ENCODE measurements at regions not wholly inside any gene's neighbourhood (a gene's known extent, or its start where the extent isn't known, plus 50 kb on each side); places are given as distances from the start of the nearest gene placed in this dataset.

- no peak for DNase-seq (ENCODE audit: low read depth)
- TF ChIP-seq, protein P1, sequence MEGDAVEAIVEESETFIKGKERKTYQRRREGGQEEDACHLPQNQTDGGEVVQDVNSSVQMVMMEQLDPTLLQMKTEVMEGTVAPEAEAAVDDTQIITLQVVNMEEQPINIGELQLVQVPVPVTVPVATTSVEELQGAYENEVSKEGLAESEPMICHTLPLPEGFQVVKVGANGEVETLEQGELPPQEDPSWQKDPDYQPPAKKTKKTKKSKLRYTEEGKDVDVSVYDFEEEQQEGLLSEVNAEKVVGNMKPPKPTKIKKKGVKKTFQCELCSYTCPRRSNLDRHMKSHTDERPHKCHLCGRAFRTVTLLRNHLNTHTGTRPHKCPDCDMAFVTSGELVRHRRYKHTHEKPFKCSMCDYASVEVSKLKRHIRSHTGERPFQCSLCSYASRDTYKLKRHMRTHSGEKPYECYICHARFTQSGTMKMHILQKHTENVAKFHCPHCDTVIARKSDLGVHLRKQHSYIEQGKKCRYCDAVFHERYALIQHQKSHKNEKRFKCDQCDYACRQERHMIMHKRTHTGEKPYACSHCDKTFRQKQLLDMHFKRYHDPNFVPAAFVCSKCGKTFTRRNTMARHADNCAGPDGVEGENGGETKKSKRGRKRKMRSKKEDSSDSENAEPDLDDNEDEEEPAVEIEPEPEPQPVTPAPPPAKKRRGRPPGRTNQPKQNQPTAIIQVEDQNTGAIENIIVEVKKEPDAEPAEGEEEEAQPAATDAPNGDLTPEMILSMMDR (conservative IDR thresholded peaks at IDR 0.05; ENCODE audit: low read depth, low read length), result no peak
- H3K4me3 ChIP-seq (ENCODE audit: low read depth, low read length), result no peak overlapping the region
Observed at GRCh38 chr4:151561551-151562256, 152.7 kb downstream of the FHIP1A start.

DNA sequence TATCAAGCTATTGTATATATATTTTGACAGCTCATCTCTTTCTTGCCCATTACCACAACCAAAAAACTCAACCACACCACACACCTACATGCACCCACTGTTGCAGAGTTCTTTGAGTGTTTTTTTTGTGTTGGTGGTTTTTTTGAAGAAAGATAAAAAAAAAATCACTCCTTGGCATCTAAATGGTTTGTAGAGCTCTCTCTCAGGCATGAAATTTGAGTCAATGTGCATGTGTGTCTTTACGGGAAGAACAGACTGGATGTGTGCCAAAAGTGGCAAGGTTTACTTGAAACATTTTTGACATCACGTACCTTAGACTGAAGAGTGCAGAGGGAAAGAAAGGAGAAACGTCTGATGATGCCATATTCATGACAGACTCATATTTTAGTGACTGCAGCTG, 154.2 kb downstream of the FHIP1A start:
- peak; percentile 60 for DNase-seq (ENCODE audit: low read depth)
- TF ChIP-seq, protein P1 (conservative IDR thresholded peaks at IDR 0.05; ENCODE audit: low read depth, low read length), result no peak
- no peak overlapping the region for H3K4me3 ChIP-seq (ENCODE audit: low read depth, low read length)

- TF ChIP-seq, protein P1 (conservative IDR thresholded peaks at IDR 0.05; ENCODE audit: low read depth, low read length), result no peak
- no peak for DNase-seq (ENCODE audit: low read depth)
- no peak overlapping the region for H3K4me3 ChIP-seq (ENCODE audit: low read depth, low read length)
Observed at GRCh38 chr4:151564321-151564720, 155.3 kb downstream of the FHIP1A start.

GRCh38 chr4:151565583-151565982, 156.6 kb downstream of the FHIP1A start:
- no peak for DNase-seq (ENCODE audit: low read depth)
- TF ChIP-seq, protein P1 (conservative IDR thresholded peaks at IDR 0.05; ENCODE audit: low read depth, low read length), result no peak
- H3K4me3 ChIP-seq (ENCODE audit: low read depth, low read length), result no peak overlapping the region

DNA sequence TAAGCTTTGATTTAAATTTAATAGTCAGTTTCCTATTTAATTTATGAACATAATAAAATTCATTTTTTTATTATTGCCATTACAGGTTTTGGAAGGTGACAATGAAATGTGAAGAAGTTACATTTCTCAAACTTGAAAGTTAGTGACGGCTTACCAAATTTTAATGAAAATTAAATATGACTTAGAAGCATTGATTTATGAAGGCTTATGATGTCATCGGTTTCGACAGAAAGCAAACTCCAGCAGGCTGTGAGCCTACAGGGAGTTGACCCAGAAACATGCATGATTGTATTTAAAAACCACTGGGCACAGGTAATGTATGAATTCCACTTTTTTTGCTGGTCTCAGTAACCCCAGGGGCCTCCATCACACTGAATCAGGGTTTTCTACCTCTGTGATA, 157.1 kb downstream of the FHIP1A start:
- no peak overlapping the region for H3K4me3 ChIP-seq (ENCODE audit: low read depth, low read length)
- DNase-seq (ENCODE audit: low read depth), result no peak
- TF ChIP-seq, protein P1 (conservative IDR thresholded peaks at IDR 0.05; ENCODE audit: low read depth, low read length), result no peak

- no peak overlapping the region for H3K4me3 ChIP-seq (ENCODE audit: low read depth, low read length)
Observed at GRCh38 chr4:151567056-151567455, 158.1 kb downstream of the FHIP1A start.

More at GRCh38 chr4:151567056-151567455, 158.1 kb downstream of the FHIP1A start:
- DNase-seq (ENCODE audit: low read depth), result no peak
- TF ChIP-seq, protein P1 (conservative IDR thresholded peaks at IDR 0.05; ENCODE audit: low read depth, low read length), result no peak
